H9 (cell line): ENCODE measurements at regions not wholly inside any gene's neighbourhood (a gene's known extent, or its start where the extent isn't known, plus 50 kb on each side); places are given as distances from the start of the nearest gene placed in this dataset.

ENCODE experiments used
- DNase-seq: peaks from one replicate; pipeline ENCODE4 v3.0.0-alpha.2; 2017
- H2AFZ ChIP-seq: one replicate; pipeline ENCODE4 v1.6.1; 2013; ENCODE audit warnings: mild to moderate bottlenecking, low read length, control low read depth, moderate library complexity
- H2AK5ac ChIP-seq: 2 replicates; pipeline ENCODE4 v1.6.1; 2013; ENCODE audit warnings: low read length, control low read depth, mixed read lengths; ENCODE audit not compliant: insufficient read length
- H2BK120ac ChIP-seq: one replicate; pipeline ENCODE4 v1.6.1; 2013; ENCODE audit warnings: low read depth, mild to moderate bottlenecking, low read length, control low read depth, inconsistent platforms; ENCODE audit not compliant: poor library complexity, severe bottlenecking
- H2BK12ac ChIP-seq: 2 replicates; pipeline ENCODE4 v1.6.1; 2013; ENCODE audit warnings: low read length, control low read depth, mixed read lengths, low read depth; ENCODE audit not compliant: insufficient read length
- H2BK15ac ChIP-seq: 2 replicates; pipeline ENCODE4 v1.6.1; 2013; ENCODE audit warnings: low read depth, low read length, control low read depth
- H2BK20ac ChIP-seq: one replicate; pipeline ENCODE4 v1.6.1; 2013; ENCODE audit warnings: low read depth, mild to moderate bottlenecking, low read length, control low read depth, inconsistent platforms; ENCODE audit not compliant: poor library complexity, severe bottlenecking
- H2BK5ac ChIP-seq: 2 replicates; pipeline ENCODE4 v1.6.1; 2013; ENCODE audit warnings: low read length, control low read depth, mixed read lengths; ENCODE audit not compliant: insufficient read length
- H3K14ac ChIP-seq: 2 replicates; pipeline ENCODE4 v1.6.1; 2013; ENCODE audit warnings: low read length, control low read depth; ENCODE audit not compliant: insufficient read depth
- H3K18ac ChIP-seq: 2 replicates; pipeline ENCODE4 v1.6.1; 2013; ENCODE audit warnings: low read depth, mild to moderate bottlenecking, mixed read lengths, low read length, control low read depth; ENCODE audit not compliant: insufficient read length
- H3K23ac ChIP-seq: 2 replicates; pipeline ENCODE4 v1.6.1; 2013; ENCODE audit warnings: low read length, control low read depth, mixed read lengths, low read depth; ENCODE audit not compliant: insufficient read length
- H3K23me2 ChIP-seq: 2 replicates; pipeline ENCODE4 v1.6.1; 2013; ENCODE audit warnings: low read depth, mild to moderate bottlenecking, mixed read lengths, low read length, control low read depth; ENCODE audit not compliant: insufficient read length, poor library complexity, severe bottlenecking
- H3K27ac ChIP-seq: 2 replicates; pipeline ENCODE4 v1.5.1; 2013; ENCODE audit warnings: low read length, control low read depth, mixed read lengths, low read depth; ENCODE audit not compliant: insufficient read length
- H3K27me3 ChIP-seq: 2 replicates; pipeline ENCODE4 v1.6.1; 2013; ENCODE audit warnings: low read length, control low read depth, inconsistent platforms; ENCODE audit not compliant: insufficient read depth
- H3K4ac ChIP-seq: 2 replicates; pipeline ENCODE4 v1.6.1; 2013; ENCODE audit warnings: low read depth, mild to moderate bottlenecking, control low read depth, inconsistent platforms, low read length, moderate library complexity
- H3K4me1 ChIP-seq: 2 replicates; pipeline ENCODE4 v1.6.1; 2013; ENCODE audit warnings: low read length, control low read depth, inconsistent platforms; ENCODE audit not compliant: insufficient read depth
- H3K4me2 ChIP-seq: 2 replicates; pipeline ENCODE4 v1.6.1; 2013; ENCODE audit warnings: low read length, control low read depth, mixed read lengths; ENCODE audit not compliant: insufficient read length, insufficient read depth
- H3K56ac ChIP-seq: 2 replicates; pipeline ENCODE4 v1.6.1; 2013; ENCODE audit warnings: low read depth, mild to moderate bottlenecking, mixed read lengths, low read length, control low read depth; ENCODE audit not compliant: insufficient read length
- H3K79me1 ChIP-seq: 2 replicates; pipeline ENCODE4 v1.6.1; 2013; ENCODE audit warnings: low read depth, mild to moderate bottlenecking, moderate library complexity, low read length, control low read depth, inconsistent platforms; ENCODE audit not compliant: insufficient read depth, poor library complexity, severe bottlenecking
- H3K79me2 ChIP-seq: 2 replicates; pipeline ENCODE4 v1.6.1; 2013; ENCODE audit warnings: low read length, control low read depth, inconsistent platforms; ENCODE audit not compliant: insufficient read depth
- H3K9ac ChIP-seq: 2 replicates; pipeline ENCODE4 v1.6.1; 2013; ENCODE audit warnings: low read length, control low read depth, mixed read lengths; ENCODE audit not compliant: insufficient read length; ENCODE audit errors: extremely low read depth
- H3K9me3 ChIP-seq: one replicate; pipeline ENCODE4 v1.6.1; 2013; ENCODE audit warnings: low read depth, low read length, inconsistent platforms; ENCODE audit not compliant: control insufficient read depth
- H3T11ph ChIP-seq: one replicate; pipeline ENCODE4 v1.6.1; 2013; ENCODE audit warnings: mild to moderate bottlenecking, low read length, control low read depth, inconsistent platforms
- H4K20me1 ChIP-seq: one replicate; pipeline ENCODE4 v1.6.1; 2013; ENCODE audit not compliant: control insufficient read depth, insufficient read length, insufficient read depth
- H4K5ac ChIP-seq: 2 replicates; pipeline ENCODE4 v1.6.1; 2013; ENCODE audit warnings: low read depth, mild to moderate bottlenecking, mixed read lengths, low read length, control low read depth; ENCODE audit not compliant: insufficient read length
- H4K8ac ChIP-seq: replicated peaks from 2 replicates; pipeline ENCODE4 v1.6.1; 2013; ENCODE audit warnings: low read length, control low read depth, mixed read lengths, low read depth; ENCODE audit not compliant: insufficient read length
- H4K91ac ChIP-seq: 2 replicates; pipeline ENCODE4 v1.6.1; 2013; ENCODE audit warnings: low read depth, mild to moderate bottlenecking, moderate library complexity, mixed read lengths, low read length, control low read depth; ENCODE audit not compliant: insufficient read length
- H3K27ac Mint-ChIP-seq, 3 experiments: 2 replicates in 2 of 3; 3 replicates in 1 of 3; pipeline ENCODE4 v1.8.0; 2020 to 2021; ENCODE audit warnings: mixed read lengths in 3 of 3, mild to moderate bottlenecking in 1 of 3, moderate library complexity in 1 of 3
- H3K27me3 Mint-ChIP-seq: 2 replicates; pipeline ENCODE4 v1.8.0; 2021; ENCODE audit warnings: low read depth, mild to moderate bottlenecking, moderate library complexity, mixed read lengths
- H3K36me3 Mint-ChIP-seq, 3 experiments: 2 replicates in 2 of 3; 3 replicates in 1 of 3; pipeline ENCODE4 v1.8.0; 2020 to 2021; ENCODE audit warnings: low read depth in 3 of 3, mixed read lengths in 3 of 3; ENCODE audit not compliant: insufficient read depth in 1 of 3
- H3K4me1 Mint-ChIP-seq, 2 experiments: 2 replicates each; pipeline ENCODE4 v1.8.0; 2020; ENCODE audit warnings: mixed read lengths in 2 of 2
- H3K4me3 Mint-ChIP-seq, 2 experiments: 2 replicates in 1 of 2; 3 replicates in 1 of 2; pipeline ENCODE4 v1.8.0; 2020 to 2021; ENCODE audit warnings: mild to moderate bottlenecking in 2 of 2, mixed read lengths in 2 of 2, moderate library complexity in 1 of 2
- H3K9me3 Mint-ChIP-seq, 2 experiments: 2 replicates in 1 of 2; 3 replicates in 1 of 2; pipeline ENCODE4 v1.8.0; 2020; ENCODE audit warnings: mild to moderate bottlenecking in 2 of 2, mixed read lengths in 2 of 2, moderate library complexity in 1 of 2
- CTCF ChIP-seq: fragments of 200-600 bp; sonication (generic); conservative IDR thresholded peaks from 3 replicates; pipeline ENCODE4 v1.8.0; 2021; ENCODE audit warnings: antibody characterized with exemption, mild to moderate bottlenecking
- WGBS: extraction: QIAGEN DNeasy Blood & Tissue Kit; methylation state at CpG from one replicate; pipeline ENCODE4 v1.1.7; 2013; ENCODE audit warnings: missing lambda C conversion rate, low lambda C conversion rate, mixed read lengths; ENCODE audit not compliant: insufficient read length; ENCODE audit errors: extremely low coverage; 5-methylcytosine and 5-hydroxymethylcytosine counted together

DNA sequence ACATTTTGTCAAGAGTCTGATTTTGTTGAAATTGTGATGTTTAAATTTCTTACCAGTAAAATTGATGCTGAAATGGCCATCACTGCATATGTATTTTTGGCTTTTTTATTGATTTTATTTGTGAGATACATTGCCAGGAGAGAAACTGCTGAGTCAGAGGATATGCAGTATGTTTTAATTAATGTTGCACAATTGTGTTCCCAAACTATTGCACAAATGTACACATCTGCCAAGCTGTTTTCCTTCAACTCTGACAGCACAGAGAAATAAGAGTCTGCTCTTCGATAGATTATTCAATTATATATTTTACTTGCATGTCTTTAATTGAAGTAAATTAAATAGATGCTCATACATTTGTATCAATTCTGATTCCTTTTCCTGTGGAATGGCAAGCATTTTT is 640.2 kb upstream of the LUZP2 start:
- Histone ChIP-seq H3K9me3 (no peaks in the 10 kb centered on the region), H3K4me1 (no peaks in the 10 kb centered on the region), H3K4ac (no peak overlapping the region), H3K23ac (no peak overlapping the region), H2BK5ac (no peak overlapping the region), H3K79me2 (no peaks in the 10 kb centered on the region), H3K79me1 (no peaks in the 10 kb centered on the region), H2AK5ac (no peak overlapping the region), H4K5ac (no peak overlapping the region), H4K91ac (no peak overlapping the region), H3K18ac (no peak overlapping the region), H3K27me3 (no peaks in the 10 kb centered on the region), H4K8ac (no peak overlapping the region), H4K20me1 (no peaks in the 10 kb centered on the region), H3K4me2 (no peak overlapping the region), H2AFZ (no peak overlapping the region), H3K23me2 (no peaks in the 10 kb centered on the region), H2BK120ac (no peak overlapping the region), H3K14ac (no peak overlapping the region), H2BK12ac (no peak overlapping the region), H3K9ac (no peak overlapping the region), H2BK20ac (no peak overlapping the region), H3T11ph (no peak overlapping the region), H3K56ac (no peak overlapping the region), H2BK15ac (no peak overlapping the region), H3K27ac (no peak overlapping the region)
- Mint-ChIP-seq H3K4me3 (no peak overlapping the region), H3K27me3 (no peaks in the 10 kb centered on the region), H3K4me1 (no peaks in the 10 kb centered on the region), H3K27ac (peak overlapping the region in 1 of 3 experiments; percentile 35; a peak in 2 of 7 replicates), H3K36me3 (no peaks in the 10 kb centered on the region), H3K9me3 (no peaks in the 10 kb centered on the region)
- no peak for TF ChIP-seq CTCF
- no peak for DNase-seq
- no CpG with 5 or more reads among the region's 1 CpG for WGBS
